Mesothelial cell of epicardium (in vitro differentiated cells): ENCODE measurements at regions not wholly inside any gene's neighbourhood (a gene's known extent, or its start where the extent isn't known, plus 50 kb on each side); places are given as distances from the start of the nearest gene placed in this dataset.

Source experiments
- DNase-seq, 2 experiments: peaks; one replicate each; pipeline ENCODE4 v3.0.0; 2021; ENCODE audit warnings: low spot score in 2 of 2; ENCODE audit not compliant: unreplicated experiment in 2 of 2
- H3K27ac Mint-ChIP-seq: 2 replicates; pipeline ENCODE4 v1.8.0; 2021; ENCODE audit warnings: mixed read lengths
- H3K27me3 Mint-ChIP-seq: 2 replicates; pipeline ENCODE4 v1.8.0; 2021; ENCODE audit warnings: low read depth, mixed read lengths
- H3K36me3 Mint-ChIP-seq: 2 replicates; pipeline ENCODE4 v1.8.0; 2021; ENCODE audit warnings: mixed read lengths
- H3K4me1 Mint-ChIP-seq: 2 replicates; pipeline ENCODE4 v1.8.0; 2021; ENCODE audit warnings: mixed read lengths
- H3K4me3 Mint-ChIP-seq: 2 replicates; pipeline ENCODE4 v1.8.0; 2021; ENCODE audit warnings: mild to moderate bottlenecking, moderate library complexity, mixed read lengths
- H3K9me3 Mint-ChIP-seq: 2 replicates; pipeline ENCODE4 v1.8.0; 2021; ENCODE audit warnings: mixed read lengths
- CTCF ChIP-seq: fragments of 200-600 bp; sonication (generic); IDR thresholded peaks from one replicate; pipeline ENCODE4 v1.5.0; 2021; ENCODE audit warnings: antibody characterized with exemption; ENCODE audit not compliant: unreplicated experiment

GRCh38 chr5:74963407-74963806 lies 89.0 kb downstream of the GCNT4 start:
- Mint-ChIP-seq H3K4me1 (peaks cover 37% of the 10 kb centered on the region), H3K36me3 (no peaks in the 10 kb centered on the region), H3K27ac (peak overlapping the region; percentile 77), H3K9me3 (peaks cover under 1% of the 10 kb centered on the region), H3K4me3 (no peak overlapping the region), H3K27me3 (no peaks in the 10 kb centered on the region)
- DNase-seq: no peak
- no peak for TF ChIP-seq CTCF

GRCh38 chr5:74957906-74958305 lies 91.7 kb upstream of the FAM169A start:
- peaks cover 26% of the 10 kb centered on the region for H3K4me1 Mint-ChIP-seq
- TF ChIP-seq CTCF: no peak
- H3K4me3 Mint-ChIP-seq: no peak overlapping the region
- no peak for DNase-seq
- H3K9me3 Mint-ChIP-seq: peaks cover 3% of the 10 kb centered on the region
- no peaks in the 10 kb centered on the region for H3K27me3 Mint-ChIP-seq
- no peak overlapping the region for H3K27ac Mint-ChIP-seq
- peaks cover 3% of the 10 kb centered on the region for H3K36me3 Mint-ChIP-seq

GRCh38 chr5:74957029-74957784 lies 91.0 kb upstream of the FAM169A start:
- Mint-ChIP-seq H3K9me3 (peaks cover 3% of the 10 kb centered on the region), H3K36me3 (peaks cover 3% of the 10 kb centered on the region), H3K4me3 (no peak overlapping the region), H3K4me1 (peaks cover 32% of the 10 kb centered on the region), H3K27me3 (no peaks in the 10 kb centered on the region), H3K27ac (peak overlapping the region; percentile 58)
- no peak for DNase-seq
- TF ChIP-seq CTCF: no peak

GRCh38 chr5:74956278-74956677 lies 90.1 kb upstream of the FAM169A start:
- H3K4me3 Mint-ChIP-seq: no peak overlapping the region
- H3K27me3 Mint-ChIP-seq: no peaks in the 10 kb centered on the region
- peaks cover 37% of the 10 kb centered on the region for H3K4me1 Mint-ChIP-seq
- TF ChIP-seq CTCF: no peak
- H3K36me3 Mint-ChIP-seq: peaks cover 3% of the 10 kb centered on the region
- no peak for DNase-seq
- peak overlapping the region; percentile 16 for H3K27ac Mint-ChIP-seq
- peaks cover 3% of the 10 kb centered on the region for H3K9me3 Mint-ChIP-seq

GRCh38 chr5:74954919-74955318 lies 88.7 kb upstream of the FAM169A start:
- H3K27ac Mint-ChIP-seq: peak overlapping the region; percentile 96

More at GRCh38 chr5:74954919-74955318, 88.7 kb upstream of the FAM169A start:
- TF ChIP-seq CTCF: no peak
- Mint-ChIP-seq H3K4me1 (peaks cover 39% of the 10 kb centered on the region), H3K36me3 (peaks cover 3% of the 10 kb centered on the region), H3K9me3 (peaks cover 3% of the 10 kb centered on the region), H3K27me3 (no peaks in the 10 kb centered on the region), H3K4me3 (no peak overlapping the region)
- no peak for DNase-seq
